H1 (cell line): ENCODE measurements at regions not wholly inside any gene's neighbourhood (a gene's known extent, or its start where the extent isn't known, plus 50 kb on each side); places are given as distances from the start of the nearest gene placed in this dataset.

Experiments used
- CTCF ChIA-PET: fragments of 300-600 bp; sonication (Branson Sonifier 250); formaldehyde crosslinking; loops from one replicate; lab custom pipeline; 2021; ENCODE audit not compliant: partially characterized antibody; lab: Charles Lee
- POLR2A ChIA-PET: fragments of 300-600 bp; sonication (Branson Sonifier 250); formaldehyde crosslinking; loops from one replicate; lab custom pipeline; 2021; ENCODE audit warnings: inconsistent platforms; ENCODE audit not compliant: partially characterized antibody; lab: Charles Lee
- DNase-seq, 2 experiments: peaks; one replicate each; pipeline versions ENCODE4 v3.0.0 to v3.0.0-alpha.2; 2010 to 2022; ENCODE audit warnings: low spot score in 2 of 2, low read depth in 1 of 2, mixed read lengths in 1 of 2
- FAIRE-seq: peaks from 2 replicates; lab custom pipeline; 2011; peaks lifted over from hg19 to GRCh38; lab: Jason Lieb, UNC
- H2AFZ ChIP-seq: 2 replicates; pipeline ENCODE4 v1.8.1; 2012; ENCODE audit warnings: low read length, inconsistent platforms
- H2AK5ac ChIP-seq: 2 replicates; pipeline ENCODE4 v1.6.1; 2013; ENCODE audit warnings: low read depth, low read length
- H2BK120ac ChIP-seq: replicated peaks from 2 replicates; pipeline ENCODE3; 2013; ENCODE audit warnings: low read depth, low read length, inconsistent platforms
- H2BK12ac ChIP-seq: 2 replicates; pipeline ENCODE4 v1.6.1; 2013; ENCODE audit warnings: low read depth, low read length
- H2BK15ac ChIP-seq: 2 replicates; pipeline ENCODE4 v1.6.1; 2013; ENCODE audit warnings: low read length
- H2BK20ac ChIP-seq: 2 replicates; pipeline ENCODE4 v1.6.1; 2013; ENCODE audit warnings: low read length
- H2BK5ac ChIP-seq: 2 replicates; pipeline ENCODE4 v1.6.1; 2013; ENCODE audit warnings: low read depth, low read length
- H3K14ac ChIP-seq: 2 replicates; pipeline ENCODE4 v1.6.1; 2013; ENCODE audit warnings: inconsistent platforms; ENCODE audit not compliant: insufficient read length
- H3K18ac ChIP-seq: 2 replicates; pipeline ENCODE4 v1.6.1; 2013; ENCODE audit warnings: low read length; ENCODE audit errors: extremely low read depth
- H3K23ac ChIP-seq: 2 replicates; pipeline ENCODE4 v1.6.1; 2013; ENCODE audit warnings: inconsistent platforms; ENCODE audit not compliant: insufficient read length
- H3K23me2 ChIP-seq: 2 replicates; pipeline ENCODE4 v1.6.1; 2013; ENCODE audit warnings: low read depth, low read length
- H3K27ac ChIP-seq: 2 replicates; pipeline ENCODE4 v1.6.1; 2011; ENCODE audit warnings: low read depth, low read length, inconsistent platforms
- H3K27me3 ChIP-seq, 4 experiments: replicated peaks in 1 of 4; 1 replicate in 1 of 4; 2 replicates in 3 of 4; pipeline versions ENCODE4 v1.6.1 to v1.8.1; 2011 to 2013; ENCODE audit warnings: low read length in 3 of 4, mild to moderate bottlenecking in 3 of 4, inconsistent platforms in 2 of 4, mixed read lengths in 2 of 4, moderate library complexity in 1 of 4; ENCODE audit not compliant: control insufficient read depth in 3 of 4, insufficient read depth in 3 of 4; ENCODE audit errors: extremely low read depth in 1 of 4
- H3K36me3 ChIP-seq, 4 experiments: 2 replicates each; pipeline versions ENCODE4 v1.6.1 to v1.8.1; 2011 to 2013; ENCODE audit warnings: mild to moderate bottlenecking in 4 of 4, low read length in 3 of 4, moderate library complexity in 2 of 4, control low read depth in 1 of 4, inconsistent platforms in 1 of 4; ENCODE audit not compliant: insufficient read depth in 4 of 4, control insufficient read depth in 2 of 4
- H3K4ac ChIP-seq: replicated peaks from 2 replicates; pipeline ENCODE3; 2013; ENCODE audit warnings: low read length, low read depth, mixed read lengths, inconsistent platforms; ENCODE audit not compliant: insufficient read length
- H3K4me1 ChIP-seq, 4 experiments: replicated peaks in 1 of 4; 1 replicate in 1 of 4; 2 replicates in 3 of 4; pipeline versions ENCODE4 v1.6.1 to v1.8.1; 2011 to 2013; ENCODE audit warnings: low read length in 3 of 4, inconsistent platforms in 2 of 4, mixed read lengths in 1 of 4; ENCODE audit not compliant: insufficient read depth in 4 of 4, control insufficient read depth in 3 of 4
- H3K4me2 ChIP-seq, 2 experiments: 2 replicates each; pipeline versions ENCODE4 v1.6.1 to v1.8.1; 2011 to 2013; ENCODE audit warnings: low read depth in 2 of 2, low read length in 2 of 2, control low read depth in 1 of 2, inconsistent platforms in 1 of 2, mild to moderate bottlenecking in 1 of 2; ENCODE audit not compliant: insufficient read depth in 1 of 2
- H3K4me3 ChIP-seq, 4 experiments: fragments of 200-600, 300-600 bp in 1 of 4; sonication (generic), shearing (Covaris generic), sonication (Bioruptor Twin) in 1 of 4; 2 replicates each; pipeline versions ENCODE4 v1.5.1 to v1.8.1; 2011 to 2016; ENCODE audit warnings: low read length in 4 of 4, low read depth in 3 of 4, control low read depth in 2 of 4, inconsistent platforms in 2 of 4, mild to moderate bottlenecking in 2 of 4, mixed read lengths in 1 of 4, moderate library complexity in 1 of 4; ENCODE audit not compliant: insufficient read depth in 2 of 4; ENCODE audit errors: extremely low read depth in 1 of 4
- H3K56ac ChIP-seq: replicated peaks from 2 replicates; pipeline ENCODE3; 2013; ENCODE audit warnings: low read depth, mild to moderate bottlenecking, mixed read lengths, low read length, inconsistent platforms; ENCODE audit not compliant: insufficient read length
- H3K79me1 ChIP-seq: 2 replicates; pipeline ENCODE4 v1.6.1; 2013; ENCODE audit warnings: low read depth, low read length, control low read depth
- H3K79me2 ChIP-seq, 2 experiments: 2 replicates each; pipeline versions ENCODE4 v1.6.1 to v1.8.1; 2012 to 2013; ENCODE audit warnings: low read length in 2 of 2, mild to moderate bottlenecking in 2 of 2, inconsistent platforms in 1 of 2; ENCODE audit not compliant: insufficient read depth in 2 of 2, control insufficient read depth in 1 of 2
- H3K9ac ChIP-seq, 4 experiments: replicated peaks in 1 of 4; 1 replicate in 1 of 4; 2 replicates in 3 of 4; pipeline versions ENCODE4 v1.6.1 to v1.8.1; 2011 to 2013; ENCODE audit warnings: low read depth in 3 of 4, low read length in 3 of 4, control low read depth in 2 of 4, mild to moderate bottlenecking in 2 of 4, moderate library complexity in 2 of 4, inconsistent platforms in 1 of 4; ENCODE audit errors: extremely low read depth in 1 of 4
- H3K9me3 ChIP-seq, 2 experiments: 2 replicates each; pipeline versions ENCODE4 v1.6.1 to v1.8.1; 2012 to 2013; ENCODE audit warnings: mild to moderate bottlenecking in 2 of 2, moderate library complexity in 2 of 2, control low read depth in 1 of 2, inconsistent platforms in 1 of 2, low read depth in 1 of 2, low read length in 1 of 2, mixed read lengths in 1 of 2; ENCODE audit not compliant: insufficient read depth in 2 of 2
- H4K20me1 ChIP-seq, 2 experiments: replicated peaks in 1 of 2; 2 replicates each; pipeline versions ENCODE3 to v1.8.1; 2011 to 2013; ENCODE audit warnings: inconsistent platforms in 2 of 2, low read length in 2 of 2, mild to moderate bottlenecking in 1 of 2; ENCODE audit not compliant: insufficient read depth in 2 of 2, control insufficient read depth in 1 of 2
- H4K5ac ChIP-seq: 2 replicates; pipeline ENCODE4 v1.6.1; 2013; ENCODE audit warnings: low read length, low read depth, mixed read lengths, inconsistent platforms; ENCODE audit not compliant: insufficient read length
- H4K8ac ChIP-seq: 2 replicates; pipeline ENCODE4 v1.8.0; 2013; ENCODE audit warnings: mild to moderate bottlenecking, moderate library complexity, low read length, inconsistent platforms; ENCODE audit not compliant: insufficient read depth; ENCODE audit errors: extremely low read depth
- H4K91ac ChIP-seq: replicated peaks from 2 replicates; pipeline ENCODE3; 2013; ENCODE audit warnings: low read length, mixed read lengths, inconsistent platforms; ENCODE audit not compliant: insufficient read length
- ASH2L ChIP-seq: fragments of 200-600, 300-600 bp; sonication (generic); IDR thresholded peaks from one replicate; pipeline ENCODE4 v1.7.1; 2017; ENCODE audit warnings: low read length
- ATF2 ChIP-seq: IDR thresholded peaks from 2 replicates; pipeline ENCODE4 v1.6.1; 2012; ENCODE audit warnings: low read length, inconsistent platforms
- BCL11A ChIP-seq, 2 experiments: IDR thresholded peaks; one replicate each; pipeline ENCODE4 v1.6.1; 2011; ENCODE audit warnings: low read depth in 2 of 2, low read length in 2 of 2, mild to moderate bottlenecking in 2 of 2
- CHD2 ChIP-seq: IDR thresholded peaks from 2 replicates; pipeline ENCODE4 v1.6.1; 2012; ENCODE audit warnings: low read length, improper control_type of control experiment
- CREB1 ChIP-seq: IDR thresholded peaks from 2 replicates; pipeline ENCODE4 v1.6.1; 2012; ENCODE audit warnings: inconsistent platforms
- JUND ChIP-seq: IDR thresholded peaks from 2 replicates; pipeline ENCODE4 v1.6.1; 2011; ENCODE audit warnings: mild to moderate bottlenecking, improper control_type of control experiment, low read length
- KDM4A ChIP-seq: IDR thresholded peaks from one replicate; pipeline ENCODE4 v1.7.1; 2012; ENCODE audit warnings: low read depth, mild to moderate bottlenecking, moderate library complexity, low read length, inconsistent platforms; ENCODE audit not compliant: severe bottlenecking
- KDM5A ChIP-seq: fragments of 200-600 bp; IDR thresholded peaks from 2 replicates; pipeline ENCODE4 v1.7.1; 2012; ENCODE audit warnings: mild to moderate bottlenecking, low read length, inconsistent platforms, mixed read lengths
- MAFK ChIP-seq: IDR thresholded peaks from 2 replicates; pipeline ENCODE4 v1.6.1; 2012; ENCODE audit warnings: low read depth, mild to moderate bottlenecking, improper control_type of control experiment, low read length
- POLR2AphosphoS5 ChIP-seq: IDR thresholded peaks from 2 replicates; pipeline ENCODE4 v1.6.1; 2011; ENCODE audit warnings: low read depth, low read length
- SIN3A ChIP-seq, 2 experiments: IDR thresholded peaks in 1 of 2; conservative IDR thresholded peaks in 1 of 2; 2 replicates each; pipeline ENCODE4 v1.6.1; 2011 to 2012; ENCODE audit warnings: low read length in 2 of 2, improper control_type of control experiment in 1 of 2, low read depth in 1 of 2, mild to moderate bottlenecking in 1 of 2
- SRF ChIP-seq: IDR thresholded peaks from 2 replicates; pipeline ENCODE4 v1.6.1; 2011; ENCODE audit warnings: mild to moderate bottlenecking, low read depth, low read length, moderate library complexity
- WGBS, 2 experiments: shearing (Covaris generic) in 1 of 2; methylation state at CpG; one replicate each; pipeline versions ENCODE4 v1.1.6 to v1.1.7; 2013 to 2015; ENCODE audit warnings: low lambda C conversion rate in 2 of 2, mixed read lengths in 2 of 2, inconsistent platforms in 1 of 2, low coverage in 1 of 2, missing lambda C conversion rate in 1 of 2; ENCODE audit not compliant: insufficient replicate concordance in 2 of 2, insufficient coverage in 1 of 2, insufficient read length in 1 of 2; ENCODE audit errors: extremely low coverage in 1 of 2, missing lambda C conversion rate in 1 of 2; 5-methylcytosine and 5-hydroxymethylcytosine counted together
- TF ChIP-seq, protein P1 (sequence below): IDR thresholded peaks from 2 replicates; pipeline ENCODE4 v1.6.1; 2011; ENCODE audit warnings: low read length, improper control_type of control experiment

DNA sequence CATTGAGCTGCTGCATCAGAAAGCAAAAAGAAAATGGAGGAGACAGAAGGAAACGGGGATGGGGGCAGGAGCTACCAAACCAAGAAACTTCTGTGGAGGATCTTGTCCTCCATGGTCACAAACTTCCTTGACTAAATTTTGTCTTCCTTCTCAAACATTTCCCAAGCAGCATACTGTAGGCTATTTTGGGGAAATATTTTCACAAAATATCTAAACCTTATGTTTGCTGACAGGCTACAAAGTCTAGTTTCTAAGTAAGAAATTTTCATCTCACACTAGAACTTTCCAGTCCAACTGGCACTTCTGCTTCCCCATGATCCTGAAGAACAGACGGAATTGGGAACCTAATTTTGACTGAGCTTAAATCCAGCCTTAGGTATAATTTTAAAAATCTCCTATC lies 552.0 kb downstream of the SNAPC1 start:
- 98% methylated on average over 2 of the region's 2 CpGs; no CpG with 5 or more reads in 1 of the 2 experiments for WGBS, 2 experiments
- no peak overlapping the region for H4K5ac ChIP-seq
- no peak overlapping the region for H2BK20ac ChIP-seq
- no peaks in the 10 kb centered on the region for H3K79me2 ChIP-seq
- H3K4ac ChIP-seq: no peak overlapping the region
- H3K27me3 ChIP-seq: no peaks in the 10 kb centered on the region
- H2AFZ ChIP-seq: no peak overlapping the region
- H3K4me3 ChIP-seq: no peak overlapping the region
- no peak overlapping the region for H2BK120ac ChIP-seq
- no peak overlapping the region for H3K27ac ChIP-seq
- CTCF ChIA-PET: interaction anchor here (0.9 kb wide), 1 partner anchor 11 kb away, joined by 3 read pairs; no protein-coding TSS in a partner anchor
- H4K8ac ChIP-seq: no peak overlapping the region
- POLR2A ChIA-PET: no interaction called here
- no peak overlapping the region for H3K4me2 ChIP-seq
- no peak overlapping the region for H2BK12ac ChIP-seq
- H2AK5ac ChIP-seq: no peak overlapping the region
- H4K91ac ChIP-seq: no peak overlapping the region
- FAIRE-seq (no peak), DNase-seq (no peak)
- no peaks in the 10 kb centered on the region for H3K4me1 ChIP-seq
- no peak overlapping the region for H2BK15ac ChIP-seq
- no peaks in the 10 kb centered on the region for H3K79me1 ChIP-seq
- H2BK5ac ChIP-seq: no peak overlapping the region
- H3K9me3 ChIP-seq: no peaks in the 10 kb centered on the region
- no peak overlapping the region for H3K14ac ChIP-seq
- H3K18ac ChIP-seq: no peak overlapping the region
- H4K20me1 ChIP-seq: no peaks in the 10 kb centered on the region
- H3K23me2 ChIP-seq: no peaks in the 10 kb centered on the region
- H3K23ac ChIP-seq: no peak overlapping the region
- H3K56ac ChIP-seq: no peak overlapping the region
- H3K9ac ChIP-seq: no peak overlapping the region
- H3K36me3 ChIP-seq: no peaks in the 10 kb centered on the region
- no peak for TF ChIP-seq SRF
- TF ChIP-seq CHD2: no peak
- no peak for TF ChIP-seq ASH2L
- no peak for TF ChIP-seq CREB1
- no peak for TF ChIP-seq BCL11A (IDR thresholded peaks at IDR 0.05; ENCODE audit: low read depth in 2 of 2, low read length in 2 of 2)
- TF ChIP-seq MAFK: no peak
- TF ChIP-seq, protein P1, sequence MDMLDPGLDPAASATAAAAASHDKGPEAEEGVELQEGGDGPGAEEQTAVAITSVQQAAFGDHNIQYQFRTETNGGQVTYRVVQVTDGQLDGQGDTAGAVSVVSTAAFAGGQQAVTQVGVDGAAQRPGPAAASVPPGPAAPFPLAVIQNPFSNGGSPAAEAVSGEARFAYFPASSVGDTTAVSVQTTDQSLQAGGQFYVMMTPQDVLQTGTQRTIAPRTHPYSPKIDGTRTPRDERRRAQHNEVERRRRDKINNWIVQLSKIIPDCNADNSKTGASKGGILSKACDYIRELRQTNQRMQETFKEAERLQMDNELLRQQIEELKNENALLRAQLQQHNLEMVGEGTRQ: no peak
- TF ChIP-seq SIN3A (conservative IDR thresholded peaks at IDR 0.05 in 1 of 2, IDR thresholded peaks at IDR 0.05 in 1 of 2; ENCODE audit: low read depth in 1 of 2, low read length in 2 of 2): no peak
- TF ChIP-seq ATF2: no peak
- TF ChIP-seq KDM4A: no peak
- TF ChIP-seq JUND: no peak
- TF ChIP-seq KDM5A: no peak
- TF ChIP-seq POLR2AphosphoS5: no peak
